GM12878 (cell line): ENCODE measurements at regions not wholly inside any gene's neighbourhood (a gene's known extent, or its start where the extent isn't known, plus 50 kb on each side); places are given as distances from the start of the nearest gene placed in this dataset.

Source experiments
- IKZF2 ChIP-seq, 2 experiments: fragments of 450-650 bp; IDR thresholded peaks; 2 replicates each; pipeline ENCODE4 v1.6.1; 2017; ENCODE audit warnings: mild to moderate bottlenecking in 2 of 2, moderate library complexity in 2 of 2
- MEF2B ChIP-seq: fragments of 450-650 bp; IDR thresholded peaks from 2 replicates; pipeline ENCODE4 v1.6.1; 2018; ENCODE audit warnings: mild to moderate bottlenecking, moderate library complexity; ENCODE audit not compliant: partially characterized antibody, poor library complexity, severe bottlenecking
- ZBTB11 ChIP-seq: fragments of 450-650 bp; formaldehyde crosslinking; IDR thresholded peaks from 2 replicates; pipeline ENCODE4 v1.5.0; 2022; ENCODE audit warnings: mild to moderate bottlenecking, missing genetic modification characterization
- ZNF592 ChIP-seq: fragments of 450-650 bp; IDR thresholded peaks from 2 replicates; pipeline ENCODE4 v1.6.1; 2017; ENCODE audit warnings: mild to moderate bottlenecking, moderate library complexity
- ZZZ3 ChIP-seq: IDR thresholded peaks from 2 replicates; pipeline ENCODE4 v1.6.1; 2011; ENCODE audit warnings: low read depth; ENCODE audit not compliant: control insufficient read depth, insufficient read length

DNA sequence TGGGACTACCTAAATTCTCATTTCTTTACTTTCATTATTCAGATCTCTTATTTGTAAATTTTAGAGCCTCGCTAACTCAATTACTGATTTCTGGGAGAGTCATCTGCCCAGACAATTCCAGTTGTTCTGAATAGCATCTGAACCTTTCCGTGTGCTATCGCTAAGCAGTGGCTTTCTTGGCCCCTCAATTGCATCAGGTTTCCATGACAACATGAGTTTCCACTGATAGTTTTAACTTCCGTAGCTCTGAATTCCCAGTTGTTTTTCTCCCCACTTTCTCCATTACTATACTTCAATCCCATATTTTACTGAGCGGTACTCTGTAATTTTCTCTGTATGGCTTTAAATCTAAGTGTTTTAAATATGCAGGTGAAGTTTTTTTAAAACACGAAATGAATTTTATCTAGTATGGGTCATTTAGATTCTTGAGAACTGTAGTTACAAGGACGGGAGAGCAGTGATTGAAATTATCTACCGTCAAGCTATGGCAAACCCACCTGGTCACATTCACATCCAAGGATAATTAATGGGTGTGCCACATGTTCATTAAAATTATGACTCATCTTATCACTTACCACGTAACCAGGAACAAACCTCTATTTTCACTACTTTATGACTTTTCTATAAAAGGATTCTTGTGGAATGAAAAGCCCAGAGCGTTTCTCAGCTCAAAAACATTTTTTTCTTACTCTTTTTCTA is 223.5 kb upstream of the PCSK5 start (continued):
- no peak for TF ChIP-seq ZBTB11 (CRISPR knock-in tag)
- TF ChIP-seq ZZZ3 = no peak
- TF ChIP-seq MEF2B = no peak
- no peak for TF ChIP-seq IKZF2 (IDR thresholded peaks at IDR 0.05)
- no peak for TF ChIP-seq ZNF592
